HG02623 (cell line): ENCODE measurements at regions not wholly inside any gene's neighbourhood (a gene's known extent, or its start where the extent isn't known, plus 50 kb on each side); places are given as distances from the start of the nearest gene placed in this dataset.
A peak's percentile ranks its signal among the peaks of the same experiment; 100 is the strongest.
"Not testable (repeated sequence)": the region's sequence is repeated elsewhere in the genome, so short reads cannot be mapped to it uniquely, and the experiment has no call there.

Source experiments
- ATAC-seq: cut with Tn5 transposase; IDR thresholded peaks from one replicate; pipeline ENCODE4 v1.9.1; 2021; ENCODE audit warnings: moderate library complexity; ENCODE audit not compliant: unreplicated experiment

GRCh38 chr5:91285062-91285461 is 98.1 kb downstream of the ARRDC3 start:
- ATAC-seq: not testable (repeated sequence)

- ATAC-seq: no peak
These were observed 99.2 kb downstream of the ARRDC3 start for GRCh38 chr5:91283899-91284298.

- ATAC-seq: no peak
These were observed 99.8 kb downstream of the ARRDC3 start for GRCh38 chr5:91283326-91283725.

- ATAC-seq: no peak
These were observed 100.9 kb downstream of the ARRDC3 start for GRCh38 chr5:91282210-91282609.

- no peak for ATAC-seq
These were observed 101.7 kb downstream of the ARRDC3 start for GRCh38 chr5:91281401-91281800.

- peak; percentile 89 for ATAC-seq
These were observed 102.5 kb downstream of the ARRDC3 start for GRCh38 chr5:91280362-91281269.

- no peak for ATAC-seq
These were observed 105.3 kb downstream of the ARRDC3 start for GRCh38 chr5:91277840-91278239.

GRCh38 chr5:91277093-91277626 is 106.0 kb downstream of the ARRDC3 start:
- no peak for ATAC-seq

- ATAC-seq: peak; percentile 83
These were observed 110.3 kb downstream of the ARRDC3 start for GRCh38 chr5:91272858-91273257.

- peak; percentile 52 for ATAC-seq
These were observed 111.1 kb downstream of the ARRDC3 start for GRCh38 chr5:91271999-91272398.

GRCh38 chr5:91269198-91269597 is 113.9 kb downstream of the ARRDC3 start:
- ATAC-seq: no peak

- ATAC-seq: peak; percentile 67
These were observed 116.9 kb downstream of the ARRDC3 start for GRCh38 chr5:91266184-91266705.

GRCh38 chr5:91264311-91265051 is 118.6 kb downstream of the ARRDC3 start:
- no peak for ATAC-seq

GRCh38 chr5:91263898-91264297 is 119.2 kb downstream of the ARRDC3 start:
- ATAC-seq: no peak

GRCh38 chr5:91257301-91257700 is 125.8 kb downstream of the ARRDC3 start:
- ATAC-seq: no peak

GRCh38 chr5:91256142-91256524 is 127.0 kb downstream of the ARRDC3 start:
- ATAC-seq: no peak

GRCh38 chr5:91255396-91256141 is 127.5 kb downstream of the ARRDC3 start:
- ATAC-seq: no peak

- no peak for ATAC-seq
These were observed 130.2 kb downstream of the ARRDC3 start for GRCh38 chr5:91252916-91253315.

GRCh38 chr5:91245871-91246270 is 137.2 kb downstream of the ARRDC3 start:
- ATAC-seq: no peak

GRCh38 chr5:91245074-91245452 is 138.1 kb downstream of the ARRDC3 start:
- ATAC-seq: no peak
